ENCODE measurements at regions not wholly inside any gene's neighbourhood (a gene's known extent, or its start where the extent isn't known, plus 50 kb on each side); places are given as distances from the start of the nearest gene placed in this dataset.

- Mint-ChIP-seq H3K4me3 (no peak overlapping the region), H3K36me3 (ENCODE audit: low read depth) (no peaks in the 10 kb centered on the region), H3K4me1 (no peaks in the 10 kb centered on the region), H3K27me3 (peaks cover 5% of the 10 kb centered on the region), H3K27ac (no peak overlapping the region)
- no peaks in the 10 kb centered on the region for H3K9me3 ChIP-seq (ENCODE audit: control insufficient read depth, low read length, poor library complexity, severe bottlenecking)
- DNase-seq (no peak), ATAC-seq (no peak)
These were observed 59.7 kb upstream of the IL15 start for GRCh38 chr4:141576585-141577110.

GRCh38 chr4:141578451-141578850, 57.9 kb upstream of the IL15 start:
- H3K9me3 ChIP-seq (ENCODE audit: control insufficient read depth, low read length, poor library complexity, severe bottlenecking), result no peaks in the 10 kb centered on the region
- Mint-ChIP-seq H3K27me3 (peaks cover 5% of the 10 kb centered on the region), H3K4me3 (no peak overlapping the region), H3K27ac (no peak overlapping the region), H3K36me3 (ENCODE audit: low read depth) (no peaks in the 10 kb centered on the region), H3K4me1 (no peaks in the 10 kb centered on the region)
- ATAC-seq, result no peak
- DNase-seq, result no peak

GRCh38 chr4:141580523-141580922, 55.9 kb upstream of the IL15 start:
- ATAC-seq (no peak), DNase-seq (no peak)
- no peak overlapping the region for H3K4me3 Mint-ChIP-seq
- no peak overlapping the region for H3K27ac Mint-ChIP-seq
- H3K36me3 Mint-ChIP-seq (ENCODE audit: low read depth), result no peaks in the 10 kb centered on the region
- H3K4me1 Mint-ChIP-seq, result no peaks in the 10 kb centered on the region
- H3K9me3 ChIP-seq (ENCODE audit: control insufficient read depth, low read length, poor library complexity, severe bottlenecking), result no peaks in the 10 kb centered on the region
- H3K27me3 Mint-ChIP-seq, result peaks cover 5% of the 10 kb centered on the region

Measured in T-helper 17 cell (primary cell).